Fibroblast of pulmonary artery (primary cell): ENCODE measurements at regions not wholly inside any gene's neighbourhood (a gene's known extent, or its start where the extent isn't known, plus 50 kb on each side); places are given as distances from the start of the nearest gene placed in this dataset.

Source experiments
- DNase-seq: peaks from one replicate; pipeline ENCODE4 v3.0.0-alpha.2; 2010; ENCODE audit warnings: low read depth
- H3K4me3 ChIP-seq: replicated peaks from 2 replicates; pipeline ENCODE4 v1.5.1; 2011; ENCODE audit warnings: low read depth, mild to moderate bottlenecking, control low read depth, low read length, moderate library complexity
- TF ChIP-seq, protein P1 (sequence below): IDR thresholded peaks from 2 replicates; pipeline ENCODE4 v1.5.1; 2011; ENCODE audit warnings: mild to moderate bottlenecking, control low read depth, low read length, inconsistent platforms; ENCODE audit errors: missing control alignments

DNA sequence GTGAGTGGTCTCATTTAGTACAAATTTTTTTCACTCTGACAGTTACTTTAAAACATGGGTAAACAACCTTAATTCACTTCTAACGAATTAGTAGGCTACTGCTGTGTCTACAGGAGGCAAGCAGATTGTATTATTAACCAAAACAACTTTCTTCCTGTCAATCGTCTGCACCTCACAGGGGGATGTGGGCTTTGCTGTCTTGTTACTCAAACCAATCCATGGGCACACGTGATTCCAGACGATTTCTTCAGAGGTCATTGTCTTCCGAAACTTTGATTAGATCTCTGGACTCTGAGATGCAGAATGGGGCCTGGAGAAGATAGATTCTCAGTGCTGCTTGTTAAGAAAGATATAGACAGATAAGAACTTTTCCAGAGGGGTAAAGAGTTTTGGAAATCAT, 327.8 kb downstream of the DHX15 start:
- TF ChIP-seq, protein P1, sequence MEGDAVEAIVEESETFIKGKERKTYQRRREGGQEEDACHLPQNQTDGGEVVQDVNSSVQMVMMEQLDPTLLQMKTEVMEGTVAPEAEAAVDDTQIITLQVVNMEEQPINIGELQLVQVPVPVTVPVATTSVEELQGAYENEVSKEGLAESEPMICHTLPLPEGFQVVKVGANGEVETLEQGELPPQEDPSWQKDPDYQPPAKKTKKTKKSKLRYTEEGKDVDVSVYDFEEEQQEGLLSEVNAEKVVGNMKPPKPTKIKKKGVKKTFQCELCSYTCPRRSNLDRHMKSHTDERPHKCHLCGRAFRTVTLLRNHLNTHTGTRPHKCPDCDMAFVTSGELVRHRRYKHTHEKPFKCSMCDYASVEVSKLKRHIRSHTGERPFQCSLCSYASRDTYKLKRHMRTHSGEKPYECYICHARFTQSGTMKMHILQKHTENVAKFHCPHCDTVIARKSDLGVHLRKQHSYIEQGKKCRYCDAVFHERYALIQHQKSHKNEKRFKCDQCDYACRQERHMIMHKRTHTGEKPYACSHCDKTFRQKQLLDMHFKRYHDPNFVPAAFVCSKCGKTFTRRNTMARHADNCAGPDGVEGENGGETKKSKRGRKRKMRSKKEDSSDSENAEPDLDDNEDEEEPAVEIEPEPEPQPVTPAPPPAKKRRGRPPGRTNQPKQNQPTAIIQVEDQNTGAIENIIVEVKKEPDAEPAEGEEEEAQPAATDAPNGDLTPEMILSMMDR, result no peak
- DNase-seq, result no peak
- no peak overlapping the region for H3K4me3 ChIP-seq

DNA sequence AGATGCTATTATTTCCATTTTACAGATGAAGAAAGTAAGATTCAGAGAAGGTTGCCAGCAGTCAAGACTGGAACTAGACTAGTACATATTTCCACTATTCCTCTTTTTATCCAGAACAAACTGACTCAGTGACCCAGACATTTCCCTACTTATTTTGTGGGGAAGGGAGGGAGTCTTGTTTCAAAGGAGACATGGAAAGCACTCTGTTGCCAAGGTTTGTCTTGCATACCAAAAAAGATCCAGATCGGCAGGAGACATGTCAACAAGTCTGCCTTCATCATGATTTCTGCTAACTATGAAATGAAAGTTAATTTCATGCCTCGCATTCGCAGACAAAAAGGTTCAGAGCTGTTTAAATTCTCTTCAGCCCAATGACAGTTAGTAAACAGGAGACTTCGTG, 328.3 kb downstream of the DHX15 start:
- TF ChIP-seq, protein P1, result no peak
- no peak overlapping the region for H3K4me3 ChIP-seq
- DNase-seq, result no peak

DNA sequence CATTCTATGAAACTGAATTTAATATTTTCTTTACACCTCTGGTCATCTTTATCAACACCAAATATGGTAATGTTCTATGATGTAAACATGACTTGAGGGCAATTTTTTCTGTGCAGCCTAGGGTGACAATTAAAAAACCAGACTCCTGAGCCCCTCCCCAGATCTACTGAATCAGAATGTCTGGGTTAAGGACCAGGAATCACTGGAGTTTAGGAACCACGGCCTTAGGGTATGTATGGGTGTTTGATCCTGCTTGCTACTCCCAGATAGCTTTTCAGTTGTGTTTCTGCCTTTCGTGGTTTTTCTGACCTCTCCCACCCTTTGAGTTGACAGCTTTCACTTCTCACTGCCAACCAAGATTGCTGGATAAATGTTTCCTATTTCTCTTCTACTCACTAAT, 332.2 kb downstream of the DHX15 start:
- no peak overlapping the region for H3K4me3 ChIP-seq
- TF ChIP-seq, protein P1, result no peak
- no peak for DNase-seq

DNA sequence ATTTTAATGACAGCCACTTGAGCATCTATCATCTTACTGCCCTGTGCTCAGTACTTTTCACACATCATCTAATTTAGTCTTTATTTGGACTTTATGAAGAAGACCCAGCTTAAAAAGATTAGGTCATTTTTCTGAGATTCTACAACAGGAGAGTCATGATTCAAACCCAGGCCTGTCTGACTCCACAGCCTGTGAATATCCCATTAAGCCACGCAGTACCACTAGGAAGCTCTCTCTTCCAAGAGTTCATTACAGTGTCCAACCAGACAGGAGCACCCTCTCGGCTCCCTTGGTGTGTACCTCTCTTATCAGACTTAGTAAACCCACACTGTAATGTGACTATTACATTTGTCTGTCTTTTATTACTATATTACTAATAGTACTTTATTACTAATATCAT, 332.8 kb downstream of the DHX15 start:
- TF ChIP-seq, protein P1, result no peak
- no peak for DNase-seq
- no peak overlapping the region for H3K4me3 ChIP-seq

DNA sequence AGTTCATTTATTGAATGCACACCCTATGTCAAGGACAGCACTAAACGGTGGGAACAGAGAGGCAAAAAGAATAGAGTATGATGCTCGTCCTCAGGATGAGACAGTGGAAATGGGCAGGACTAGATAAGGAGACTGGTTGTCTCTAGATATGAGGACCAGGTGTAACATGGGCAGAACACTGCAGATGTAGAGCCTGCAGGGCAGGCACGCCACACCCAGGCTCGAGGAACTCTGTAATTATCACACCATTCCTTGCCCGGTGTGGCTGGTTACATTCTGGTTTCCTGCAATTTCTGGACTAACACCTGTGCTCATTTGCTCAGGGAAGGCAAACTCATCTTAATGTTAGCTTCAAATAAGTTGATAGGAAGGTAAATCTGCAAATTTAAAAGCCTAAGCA, 334.4 kb downstream of the DHX15 start:
- TF ChIP-seq, protein P1, result no peak

DNA sequence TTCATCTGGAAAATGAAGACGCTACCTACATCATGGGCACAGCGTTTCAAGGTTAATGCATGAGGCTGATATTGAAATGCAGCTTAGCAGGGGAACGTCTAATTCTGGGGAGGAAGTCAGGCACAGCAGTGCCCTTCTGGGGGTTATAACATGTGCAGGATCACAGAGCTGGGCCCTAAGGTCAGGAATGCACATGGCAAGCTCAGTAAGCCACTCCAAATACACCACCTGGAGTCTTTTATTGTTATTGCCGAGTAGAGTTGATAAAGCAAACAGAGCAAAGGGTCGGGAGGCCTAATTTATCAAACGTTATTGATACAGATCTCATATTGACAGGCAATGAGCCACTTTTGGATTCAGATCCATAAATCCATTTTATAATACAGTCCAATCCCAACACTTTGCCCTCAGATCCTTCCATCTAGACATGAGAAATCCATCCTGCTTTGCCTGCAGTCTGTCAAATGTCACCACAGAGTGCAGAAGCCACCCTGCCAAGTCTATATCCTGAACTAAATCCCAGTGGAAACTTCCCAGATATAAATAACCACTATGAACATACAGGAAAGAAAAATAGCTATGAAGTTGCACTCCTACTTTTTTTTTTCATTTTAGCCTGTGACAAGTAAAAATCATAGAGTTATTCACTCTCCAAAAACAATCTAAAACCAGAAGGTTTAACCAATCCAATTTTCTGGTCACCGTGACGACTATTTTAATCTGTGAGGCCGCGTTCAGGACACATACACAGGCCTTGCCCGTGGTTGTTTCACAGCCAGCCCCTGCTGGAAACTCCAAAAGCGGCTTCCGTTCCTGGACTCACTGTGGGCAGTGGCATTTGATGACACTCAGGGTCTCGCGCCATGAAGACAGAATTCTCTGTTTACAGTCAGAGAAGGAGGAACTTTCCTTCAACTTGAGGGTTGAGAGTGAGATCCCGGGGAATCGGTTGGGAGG, 335.4 kb downstream of the DHX15 start:
- no peak for DNase-seq
- no peak overlapping the region for H3K4me3 ChIP-seq
- TF ChIP-seq, protein P1, result no peak

More for the DNA sequence above, 334.4 kb downstream of the DHX15 start:
- no peak overlapping the region for H3K4me3 ChIP-seq
- no peak for DNase-seq

DNA sequence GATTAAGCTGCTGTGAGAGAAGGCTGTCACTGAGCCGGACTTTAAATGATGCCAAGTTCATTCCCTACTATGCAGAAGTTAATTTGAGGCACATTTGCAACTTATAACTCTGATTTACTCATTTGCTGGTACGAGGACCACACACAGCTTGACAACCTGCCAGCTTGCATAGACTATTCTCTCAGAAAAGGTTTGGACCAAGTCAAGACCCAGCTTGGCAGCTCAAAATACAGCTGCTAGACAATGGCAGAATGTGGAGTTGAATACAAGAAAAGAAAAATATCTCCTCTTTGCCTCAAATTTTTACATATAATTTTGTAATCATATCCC, 338.9 kb downstream of the DHX15 start:
- no peak for DNase-seq
- no peak overlapping the region for H3K4me3 ChIP-seq
- TF ChIP-seq, protein P1, result no peak
